GM18507 (cell line): ENCODE measurements at regions not wholly inside any gene's neighbourhood (a gene's known extent, or its start where the extent isn't known, plus 50 kb on each side); places are given as distances from the start of the nearest gene placed in this dataset.
"Not testable (repeated sequence)": the region's sequence is repeated elsewhere in the genome, so short reads cannot be mapped to it uniquely, and the experiment has no call there.

Experiments used
- DNase-seq: peaks from one replicate; pipeline ENCODE4 v3.0.0; 2011; ENCODE audit warnings: low read depth; ENCODE audit not compliant: insufficient read length; ENCODE audit errors: extremely low spot score
- FAIRE-seq: peaks from 2 replicates; lab custom pipeline; 2011; peaks lifted over from hg19 to GRCh38; lab: Jason Lieb, UNC

GRCh38 chr3:101913168-101913567, 63.9 kb downstream of the NFKBIZ start:
- FAIRE-seq (no peak), DNase-seq (no peak)

GRCh38 chr3:101917761-101918160, 68.4 kb downstream of the NFKBIZ start:
- FAIRE-seq, DNase-seq: not testable (repeated sequence)

GRCh38 chr3:101922151-101922725, 72.9 kb downstream of the NFKBIZ start:
- FAIRE-seq, result not testable (repeated sequence)

DNA sequence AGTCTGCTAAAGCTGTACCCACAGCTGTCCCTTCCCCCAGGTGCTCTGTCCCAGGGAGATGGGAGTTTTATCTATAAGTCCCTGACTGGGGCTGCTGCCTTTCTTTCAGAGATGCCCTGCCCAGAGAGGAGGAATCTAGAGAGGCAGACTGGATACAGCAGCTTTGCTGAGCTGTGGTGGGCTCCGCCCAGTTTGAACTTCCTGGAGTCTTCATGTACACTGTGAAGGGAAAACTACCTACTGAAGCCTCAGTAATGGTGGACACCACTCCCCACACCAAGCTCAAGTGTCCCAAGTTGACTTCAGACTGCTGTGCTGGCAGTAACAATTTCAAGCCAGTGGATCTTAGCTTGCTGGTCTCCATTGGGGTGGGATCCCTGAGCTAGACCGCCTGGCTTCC, 75.3 kb downstream of the NFKBIZ start:
- DNase-seq, FAIRE-seq: not testable (repeated sequence)

More at GRCh38 chr3:101922151-101922725, 72.9 kb downstream of the NFKBIZ start:
- DNase-seq, result not testable (repeated sequence)

GRCh38 chr3:101925124-101925523, 75.8 kb downstream of the NFKBIZ start:
- not testable (repeated sequence) for FAIRE-seq, DNase-seq

DNA sequence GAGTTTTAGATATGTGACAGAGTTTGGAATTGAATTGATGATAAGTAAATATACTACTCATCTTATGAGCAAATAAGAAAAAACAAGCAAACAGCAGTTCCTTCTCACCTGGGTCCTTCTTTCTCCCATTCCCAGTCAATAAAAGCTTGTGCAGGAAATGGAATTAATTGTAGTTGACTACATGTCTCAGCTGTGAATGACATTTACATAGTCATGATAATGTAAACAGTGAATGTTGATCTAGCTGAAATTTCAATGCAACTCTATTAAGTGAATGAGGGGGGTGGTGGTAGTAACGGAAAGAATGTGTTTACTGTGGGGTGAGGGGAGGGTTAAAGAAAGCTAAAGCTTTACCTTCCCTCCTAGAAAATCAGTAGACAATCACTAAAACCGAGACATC, 76.2 kb downstream of the NFKBIZ start:
- FAIRE-seq (no peak), DNase-seq (no peak)

- DNase-seq (no peak), FAIRE-seq (no peak)
Observed at GRCh38 chr3:101926594-101927105, 77.3 kb downstream of the NFKBIZ start.

DNA sequence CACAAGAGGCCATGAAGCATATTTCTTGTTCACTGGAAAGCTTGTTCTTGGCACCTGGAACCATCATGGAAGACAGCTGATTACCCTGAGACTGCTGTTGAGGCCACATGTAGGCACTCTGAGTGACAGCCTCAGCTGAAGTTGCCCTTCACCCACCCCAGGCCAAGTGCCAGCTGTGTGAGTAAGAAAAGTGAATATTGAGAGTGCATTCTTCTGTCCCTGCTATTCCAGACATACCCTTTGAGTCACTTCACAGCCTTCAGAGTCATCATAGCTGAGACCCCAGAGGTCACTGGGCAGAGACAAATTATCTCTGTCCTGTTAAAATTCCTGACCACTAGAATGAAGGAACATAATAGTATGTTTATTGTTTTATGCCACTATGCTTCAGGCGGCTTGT, 79.6 kb downstream of the NFKBIZ start:
- DNase-seq (no peak), FAIRE-seq (no peak)

- FAIRE-seq, result no peak
- DNase-seq, result no peak
Observed at GRCh38 chr3:101931081-101931480, 81.8 kb downstream of the NFKBIZ start.

- no peak for FAIRE-seq
- DNase-seq, result no peak
Observed at GRCh38 chr3:101932326-101933068, 83.2 kb downstream of the NFKBIZ start.

DNA sequence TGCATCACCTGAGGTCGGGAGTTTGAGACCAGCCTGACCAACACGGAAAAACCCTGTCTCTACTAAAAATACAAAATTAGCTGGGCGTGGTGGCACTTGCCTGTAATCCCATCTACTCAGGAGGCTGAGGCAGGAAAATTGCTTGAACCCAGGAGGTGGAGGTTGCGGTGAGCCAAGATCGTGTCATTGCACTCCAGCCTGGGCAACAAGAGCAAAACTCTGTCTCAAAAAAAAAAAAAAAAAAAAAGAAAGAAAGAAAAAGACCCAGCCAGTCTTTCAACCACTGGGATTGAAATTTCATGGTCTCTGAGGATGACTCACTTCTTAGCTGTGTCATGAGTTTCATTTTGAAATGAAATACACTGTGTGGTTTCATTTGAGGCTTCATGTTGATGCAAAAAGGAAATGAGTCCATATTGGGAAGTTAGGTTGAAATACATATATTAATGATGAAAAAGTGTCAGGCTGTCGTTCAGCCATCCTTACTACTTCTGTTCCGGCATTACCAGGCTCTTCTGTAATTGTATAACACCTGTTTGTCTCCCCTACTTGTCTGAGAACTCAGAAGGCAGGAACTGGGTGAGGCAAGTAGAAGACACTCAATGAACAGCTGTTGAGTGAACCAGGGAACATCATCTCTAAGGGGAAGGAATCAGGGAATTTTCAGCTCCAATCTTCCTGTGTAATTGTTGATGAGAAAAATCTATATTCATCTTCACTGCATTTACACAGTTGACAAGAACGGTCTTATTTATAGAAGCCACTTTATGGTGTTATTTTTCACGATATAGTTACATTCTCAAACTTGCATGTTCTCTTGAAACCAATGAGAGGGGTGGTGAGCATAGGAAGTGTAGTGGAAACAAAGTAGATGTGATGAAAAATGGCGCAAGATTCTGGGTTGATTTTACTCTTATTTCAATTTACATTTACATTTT, 87.4 kb downstream of the NFKBIZ start:
- DNase-seq (peak; percentile 68), FAIRE-seq (peak; percentile 97)

DNA sequence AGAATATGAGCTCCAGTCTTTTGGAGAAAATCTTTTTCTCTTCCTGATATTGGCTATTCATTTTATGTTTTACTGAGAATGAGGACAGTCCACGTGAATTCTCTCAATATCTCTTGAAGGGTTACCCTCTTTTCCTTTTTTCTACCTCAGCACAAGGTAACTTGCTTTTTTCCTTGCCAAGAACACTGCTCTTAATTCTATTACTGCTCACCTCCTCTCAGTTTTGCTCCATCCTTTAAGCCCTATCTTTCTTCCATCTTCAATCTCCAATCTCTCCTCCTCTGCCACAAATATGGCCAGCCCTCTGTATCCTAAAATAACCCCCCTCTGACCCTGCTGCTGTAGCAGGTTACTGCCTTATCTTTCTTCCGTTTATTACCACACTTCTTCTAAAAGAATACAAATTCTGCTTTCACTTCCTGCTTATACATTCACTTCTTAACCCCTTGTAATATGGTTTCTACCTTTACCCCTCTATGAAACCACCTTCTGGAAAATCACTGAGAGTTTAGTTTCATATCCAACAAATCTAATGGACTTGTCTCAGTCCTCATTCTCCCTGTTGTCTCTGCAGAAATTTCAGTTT, 89.0 kb downstream of the NFKBIZ start:
- FAIRE-seq, result peak; percentile 91
- DNase-seq, result no peak

- DNase-seq (no peak), FAIRE-seq (peak; percentile 69)
Observed at GRCh38 chr3:101939361-101940049, 90.2 kb downstream of the NFKBIZ start.

- DNase-seq (no peak), FAIRE-seq (no peak)
Observed at GRCh38 chr3:101940521-101941317, 91.4 kb downstream of the NFKBIZ start.

DNA sequence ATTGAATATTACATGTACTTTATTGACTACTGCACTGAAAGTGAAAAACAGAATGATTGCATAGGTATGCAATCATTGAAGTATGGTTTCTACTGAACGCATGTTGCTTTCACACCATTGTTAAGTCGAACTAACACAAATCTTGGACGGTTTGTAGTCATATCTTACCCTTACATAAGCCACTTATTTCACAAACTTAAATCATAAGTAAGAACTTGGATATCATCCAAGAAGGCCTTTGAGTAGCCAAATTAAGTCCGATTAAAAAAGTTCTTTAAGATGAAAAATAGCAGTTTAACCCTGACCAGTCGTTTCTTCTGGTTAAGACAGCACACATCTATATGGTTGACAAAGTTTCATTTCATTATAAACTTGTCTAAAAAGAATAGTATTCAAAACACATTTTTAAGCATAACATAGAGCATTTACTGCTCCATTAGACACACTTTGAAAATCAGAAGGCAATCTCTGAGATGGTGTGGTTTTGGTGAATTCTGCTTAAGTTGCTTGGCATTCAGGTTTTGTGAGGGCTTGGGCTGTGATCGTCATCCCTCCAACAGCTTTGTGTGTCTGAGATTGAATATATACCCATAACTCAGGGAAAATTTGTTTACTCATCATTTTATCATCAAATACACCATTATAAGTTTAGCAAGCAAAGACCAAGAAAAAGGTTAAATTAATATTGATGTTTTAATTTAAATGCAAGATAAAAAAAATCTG, 92.2 kb downstream of the NFKBIZ start:
- no peak for DNase-seq
- FAIRE-seq, result peak; percentile 66

DNA sequence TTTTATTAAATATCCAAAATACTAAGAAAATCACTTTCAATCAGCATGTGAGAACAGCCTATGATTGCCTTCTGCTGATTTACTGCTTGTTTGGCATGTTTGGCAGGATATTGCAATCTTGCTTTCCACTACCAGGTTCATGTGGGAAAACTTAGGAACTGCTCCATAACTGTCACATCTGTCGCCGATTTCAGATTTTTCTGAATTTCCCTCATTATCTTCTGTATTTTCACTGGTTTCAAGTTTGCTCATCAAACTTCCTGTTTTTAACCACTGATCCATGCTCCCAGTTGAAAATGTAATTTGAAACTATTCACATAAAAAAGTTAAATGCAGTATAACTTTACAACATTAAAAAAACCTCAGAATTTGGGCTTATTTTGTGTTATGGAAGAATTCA, 93.0 kb downstream of the NFKBIZ start:
- FAIRE-seq (peak; percentile 90), DNase-seq (no peak)

GRCh38 chr3:101943029-101943428, 93.7 kb downstream of the NFKBIZ start:
- FAIRE-seq, result peak; percentile 68

DNA sequence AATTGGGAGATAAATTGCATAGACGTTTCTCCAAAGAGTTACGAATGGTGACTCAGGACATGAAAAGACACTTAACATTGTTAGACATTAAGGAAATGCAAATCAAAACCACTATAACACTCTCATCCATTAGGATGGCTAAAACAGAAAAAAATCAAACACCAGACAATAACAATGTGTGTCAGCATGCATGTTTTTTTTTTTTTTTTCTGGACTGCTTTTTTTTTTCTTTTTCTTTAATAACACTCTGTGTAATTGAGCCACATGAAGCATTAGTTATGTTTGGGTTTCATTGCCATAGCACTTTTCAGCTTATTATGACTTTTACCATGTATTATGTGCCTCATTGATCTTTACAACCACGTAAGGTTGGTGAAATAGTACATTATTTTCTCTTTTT, 95.0 kb downstream of the NFKBIZ start:
- no peak for FAIRE-seq
- no peak for DNase-seq

More at GRCh38 chr3:101943029-101943428, 93.7 kb downstream of the NFKBIZ start:
- DNase-seq, result no peak
